ENCODE measurements at regions not wholly inside any gene's neighbourhood (a gene's known extent, or its start where the extent isn't known, plus 50 kb on each side); places are given as distances from the start of the nearest gene placed in this dataset.

DNA sequence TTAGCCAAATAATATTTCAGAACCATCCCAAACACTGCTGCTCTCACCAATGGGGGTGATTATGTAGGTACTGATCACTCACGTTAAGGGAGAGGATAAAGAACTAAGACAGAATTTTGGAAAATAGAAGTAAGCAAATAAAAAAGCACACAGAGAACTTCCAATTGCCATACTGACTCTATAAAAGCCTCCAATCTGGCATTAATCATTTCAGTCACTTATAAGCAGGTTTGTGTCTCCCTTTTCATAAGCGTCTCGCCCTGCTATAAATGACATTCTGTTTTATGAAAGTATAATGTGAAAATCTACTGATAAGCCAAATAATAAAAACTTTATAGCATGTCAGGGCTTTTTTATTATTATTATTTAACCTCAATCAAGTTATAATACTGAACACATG is 435.2 kb downstream of the ETNK1 start:
- H3K36me3 ChIP-seq (ENCODE audit: low read length) = no peaks in the 10 kb centered on the region
- H4K20me1 ChIP-seq (ENCODE audit: low read depth, low read length) = no peaks in the 10 kb centered on the region
- no peak overlapping the region for H2AFZ ChIP-seq (ENCODE audit: low read depth, low read length, severe bottlenecking)
- H3K4me2 ChIP-seq (ENCODE audit: low read depth, low read length, poor library complexity, severe bottlenecking) = no peak overlapping the region
- H3K27me3 ChIP-seq (ENCODE audit: low read length) = no peaks in the 10 kb centered on the region
- H3K79me2 ChIP-seq (ENCODE audit: insufficient read depth, low read length) = no peaks in the 10 kb centered on the region
- TF ChIP-seq CTCF (IDR thresholded peaks at IDR 0.05; ENCODE audit: insufficient read depth, low read length, poor library complexity, severe bottlenecking) (no peak), EZH2phosphoT487 (conservative IDR thresholded peaks at IDR 0.05; ENCODE audit: low read length) (no peak)
- no peaks in the 10 kb centered on the region for H3K9me2 ChIP-seq (replicated peaks; ENCODE audit: insufficient read depth, low read length)
- H3K9me3 ChIP-seq (ENCODE audit: insufficient read depth, low read length) = no peaks in the 10 kb centered on the region
- H3K27ac ChIP-seq (ENCODE audit: low read depth, low read length) = no peak overlapping the region
- H3K4me3 ChIP-seq (ENCODE audit: insufficient read depth, low read length, poor library complexity, severe bottlenecking) = no peak overlapping the region
- no peaks in the 10 kb centered on the region for H3F3A ChIP-seq (ENCODE audit: insufficient read depth)
- H3K9ac ChIP-seq (ENCODE audit: low read length) = no peak overlapping the region

DNA sequence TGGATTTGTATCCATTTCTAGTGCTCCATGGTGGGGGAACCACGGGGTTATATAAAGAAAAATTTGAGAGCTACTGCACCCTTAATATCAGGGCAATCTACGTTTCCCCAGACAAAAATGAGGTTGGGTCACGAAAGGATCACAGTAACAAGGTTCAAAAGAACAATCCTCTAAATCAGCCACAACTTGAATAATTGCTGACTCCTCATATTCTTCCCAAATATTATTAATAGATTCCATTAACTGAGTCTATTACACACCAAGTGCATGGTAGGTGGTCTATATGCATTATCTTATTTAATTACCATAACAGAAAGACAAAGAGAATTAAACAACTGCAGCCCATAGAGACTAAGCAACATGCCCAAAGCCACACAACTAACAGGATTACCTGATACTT is 438.2 kb downstream of the ETNK1 start:
- no peaks in the 10 kb centered on the region for H3K79me2 ChIP-seq (ENCODE audit: insufficient read depth, low read length)
- TF ChIP-seq EZH2phosphoT487 (conservative IDR thresholded peaks at IDR 0.05; ENCODE audit: low read length) (no peak), CTCF (IDR thresholded peaks at IDR 0.05; ENCODE audit: insufficient read depth, low read length, poor library complexity, severe bottlenecking) (no peak)
- no peak overlapping the region for H3K4me2 ChIP-seq (ENCODE audit: low read depth, low read length, poor library complexity, severe bottlenecking)
- H2AFZ ChIP-seq (ENCODE audit: low read depth, low read length, severe bottlenecking) = no peak overlapping the region
- no peak overlapping the region for H3K9ac ChIP-seq (ENCODE audit: low read length)
- no peaks in the 10 kb centered on the region for H3K9me2 ChIP-seq (replicated peaks; ENCODE audit: insufficient read depth, low read length)
- H3K36me3 ChIP-seq (ENCODE audit: low read length) = no peaks in the 10 kb centered on the region
- no peaks in the 10 kb centered on the region for H3F3A ChIP-seq (ENCODE audit: insufficient read depth)
- no peaks in the 10 kb centered on the region for H3K9me3 ChIP-seq (ENCODE audit: insufficient read depth, low read length)
- no peak overlapping the region for H3K4me3 ChIP-seq (ENCODE audit: insufficient read depth, low read length, poor library complexity, severe bottlenecking)
- H3K27me3 ChIP-seq (ENCODE audit: low read length) = no peaks in the 10 kb centered on the region
- no peaks in the 10 kb centered on the region for H4K20me1 ChIP-seq (ENCODE audit: low read depth, low read length)
- no peak overlapping the region for H3K27ac ChIP-seq (ENCODE audit: low read depth, low read length)

GRCh38 chr12:23066095-23066494 is 441.1 kb downstream of the ETNK1 start:
- Histone ChIP-seq H3K36me3 (ENCODE audit: low read length) (no peaks in the 10 kb centered on the region), H3K79me2 (ENCODE audit: insufficient read depth, low read length) (no peaks in the 10 kb centered on the region), H3K4me2 (ENCODE audit: low read depth, low read length, poor library complexity, severe bottlenecking) (no peak overlapping the region), H3K4me3 (ENCODE audit: insufficient read depth, low read length, poor library complexity, severe bottlenecking) (no peak overlapping the region), H3K27me3 (ENCODE audit: low read length) (no peaks in the 10 kb centered on the region), H3K9me3 (ENCODE audit: insufficient read depth, low read length) (no peaks in the 10 kb centered on the region), H3K9ac (ENCODE audit: low read length) (no peak overlapping the region), H4K20me1 (ENCODE audit: low read depth, low read length) (no peaks in the 10 kb centered on the region), H3K9me2 (replicated peaks; ENCODE audit: insufficient read depth, low read length) (no peaks in the 10 kb centered on the region), H3K27ac (ENCODE audit: low read depth, low read length) (no peak overlapping the region), H2AFZ (ENCODE audit: low read depth, low read length, severe bottlenecking) (no peak overlapping the region), H3F3A (ENCODE audit: insufficient read depth) (no peaks in the 10 kb centered on the region)
- no peak for TF ChIP-seq EZH2phosphoT487 (conservative IDR thresholded peaks at IDR 0.05; ENCODE audit: low read length)
- no peak for TF ChIP-seq CTCF (IDR thresholded peaks at IDR 0.05; ENCODE audit: insufficient read depth, low read length, poor library complexity, severe bottlenecking)

- no peaks in the 10 kb centered on the region for H3K9me2 ChIP-seq (replicated peaks; ENCODE audit: insufficient read depth, low read length)
- H4K20me1 ChIP-seq (ENCODE audit: low read depth, low read length) = no peaks in the 10 kb centered on the region
- H3K9ac ChIP-seq (ENCODE audit: low read length) = no peak overlapping the region
- no peak overlapping the region for H3K4me3 ChIP-seq (ENCODE audit: insufficient read depth, low read length, poor library complexity, severe bottlenecking)
- no peaks in the 10 kb centered on the region for H3K27me3 ChIP-seq (ENCODE audit: low read length)
- H3K4me2 ChIP-seq (ENCODE audit: low read depth, low read length, poor library complexity, severe bottlenecking) = no peak overlapping the region
- TF ChIP-seq EZH2phosphoT487 (conservative IDR thresholded peaks at IDR 0.05; ENCODE audit: low read length) = no peak
- TF ChIP-seq CTCF (IDR thresholded peaks at IDR 0.05; ENCODE audit: insufficient read depth, low read length, poor library complexity, severe bottlenecking) = no peak
- no peak overlapping the region for H3K27ac ChIP-seq (ENCODE audit: low read depth, low read length)
- H3K79me2 ChIP-seq (ENCODE audit: insufficient read depth, low read length) = no peaks in the 10 kb centered on the region
- no peak overlapping the region for H2AFZ ChIP-seq (ENCODE audit: low read depth, low read length, severe bottlenecking)
- no peaks in the 10 kb centered on the region for H3K9me3 ChIP-seq (ENCODE audit: insufficient read depth, low read length)
- no peaks in the 10 kb centered on the region for H3F3A ChIP-seq (ENCODE audit: insufficient read depth)
- no peaks in the 10 kb centered on the region for H3K36me3 ChIP-seq (ENCODE audit: low read length)
These were observed 458.3 kb downstream of the ETNK1 start for GRCh38 chr12:23083267-23083666.
